ENCODE measurements at regions not wholly inside any gene's neighbourhood (a gene's known extent, or its start where the extent isn't known, plus 50 kb on each side); places are given as distances from the start of the nearest gene placed in this dataset.

- TF ChIP-seq, protein P1, sequence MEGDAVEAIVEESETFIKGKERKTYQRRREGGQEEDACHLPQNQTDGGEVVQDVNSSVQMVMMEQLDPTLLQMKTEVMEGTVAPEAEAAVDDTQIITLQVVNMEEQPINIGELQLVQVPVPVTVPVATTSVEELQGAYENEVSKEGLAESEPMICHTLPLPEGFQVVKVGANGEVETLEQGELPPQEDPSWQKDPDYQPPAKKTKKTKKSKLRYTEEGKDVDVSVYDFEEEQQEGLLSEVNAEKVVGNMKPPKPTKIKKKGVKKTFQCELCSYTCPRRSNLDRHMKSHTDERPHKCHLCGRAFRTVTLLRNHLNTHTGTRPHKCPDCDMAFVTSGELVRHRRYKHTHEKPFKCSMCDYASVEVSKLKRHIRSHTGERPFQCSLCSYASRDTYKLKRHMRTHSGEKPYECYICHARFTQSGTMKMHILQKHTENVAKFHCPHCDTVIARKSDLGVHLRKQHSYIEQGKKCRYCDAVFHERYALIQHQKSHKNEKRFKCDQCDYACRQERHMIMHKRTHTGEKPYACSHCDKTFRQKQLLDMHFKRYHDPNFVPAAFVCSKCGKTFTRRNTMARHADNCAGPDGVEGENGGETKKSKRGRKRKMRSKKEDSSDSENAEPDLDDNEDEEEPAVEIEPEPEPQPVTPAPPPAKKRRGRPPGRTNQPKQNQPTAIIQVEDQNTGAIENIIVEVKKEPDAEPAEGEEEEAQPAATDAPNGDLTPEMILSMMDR (IDR thresholded peaks at IDR 0.05; ENCODE audit: insufficient read depth, low read length): no peak
- H3K4me3 ChIP-seq (ENCODE audit: low read depth, low read length): no peak overlapping the region
- no peak for DNase-seq (ENCODE audit: low read depth)
These were observed 248.6 kb upstream of the EPHA5 start for GRCh38 chr4:65918872-65919271.

DNA sequence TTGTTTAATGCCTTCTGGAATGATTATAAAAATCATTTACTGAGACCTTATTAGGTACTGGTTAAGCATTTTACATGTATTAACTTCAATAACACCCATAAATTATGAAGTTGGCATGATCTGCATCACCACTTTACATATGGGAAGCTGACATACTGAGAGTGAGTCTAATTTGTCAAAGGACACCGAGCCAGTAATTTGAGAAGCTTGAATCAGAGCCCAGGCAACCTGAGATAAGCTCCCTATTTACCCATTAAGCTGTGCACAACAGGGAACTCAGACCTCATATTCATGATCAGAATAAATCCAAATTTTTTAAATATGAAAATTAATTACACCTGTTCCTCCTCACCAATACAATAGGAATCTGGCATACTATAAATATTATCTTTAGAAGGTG is 247.9 kb upstream of the EPHA5 start:
- TF ChIP-seq, protein P1 (IDR thresholded peaks at IDR 0.05; ENCODE audit: insufficient read depth, low read length): no peak
- no peak overlapping the region for H3K4me3 ChIP-seq (ENCODE audit: low read depth, low read length)
- peak; percentile 4 for DNase-seq (ENCODE audit: low read depth)

GRCh38 chr4:65917486-65917885 is 247.2 kb upstream of the EPHA5 start:
- peak; percentile 76 for DNase-seq (ENCODE audit: low read depth)
- H3K4me3 ChIP-seq (ENCODE audit: low read depth, low read length): no peak overlapping the region
- TF ChIP-seq, protein P1 (IDR thresholded peaks at IDR 0.05; ENCODE audit: insufficient read depth, low read length): no peak

DNA sequence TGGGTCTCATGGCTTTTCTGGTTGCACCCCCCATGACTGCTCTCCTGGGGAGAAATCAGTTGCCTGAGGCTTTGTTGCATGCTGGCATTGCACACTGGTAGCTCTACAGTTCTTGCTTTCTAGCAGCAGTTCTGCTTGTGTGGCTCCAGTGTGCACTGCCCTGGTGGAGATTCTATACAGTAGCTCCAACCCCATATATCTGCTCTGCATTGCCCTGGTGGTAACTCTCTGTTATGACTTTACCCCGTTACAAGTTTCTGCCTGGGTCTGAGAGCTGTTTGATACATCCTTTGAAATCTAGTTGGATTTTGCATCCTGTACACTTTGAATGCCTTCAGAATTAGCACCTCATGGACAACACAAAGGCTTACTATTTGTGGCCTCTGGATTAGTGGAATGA is 241.4 kb upstream of the EPHA5 start:
- H3K4me3 ChIP-seq (ENCODE audit: low read depth, low read length): no peak overlapping the region
- no peak for DNase-seq (ENCODE audit: low read depth)
- TF ChIP-seq, protein P1 (IDR thresholded peaks at IDR 0.05; ENCODE audit: insufficient read depth, low read length): no peak

- no peak overlapping the region for H3K4me3 ChIP-seq (ENCODE audit: low read depth, low read length)
- peak; percentile 41 for DNase-seq (ENCODE audit: low read depth)
- TF ChIP-seq, protein P1 (IDR thresholded peaks at IDR 0.05; ENCODE audit: insufficient read depth, low read length): no peak
These were observed 223.9 kb upstream of the EPHA5 start for GRCh38 chr4:65893957-65894755.

DNA sequence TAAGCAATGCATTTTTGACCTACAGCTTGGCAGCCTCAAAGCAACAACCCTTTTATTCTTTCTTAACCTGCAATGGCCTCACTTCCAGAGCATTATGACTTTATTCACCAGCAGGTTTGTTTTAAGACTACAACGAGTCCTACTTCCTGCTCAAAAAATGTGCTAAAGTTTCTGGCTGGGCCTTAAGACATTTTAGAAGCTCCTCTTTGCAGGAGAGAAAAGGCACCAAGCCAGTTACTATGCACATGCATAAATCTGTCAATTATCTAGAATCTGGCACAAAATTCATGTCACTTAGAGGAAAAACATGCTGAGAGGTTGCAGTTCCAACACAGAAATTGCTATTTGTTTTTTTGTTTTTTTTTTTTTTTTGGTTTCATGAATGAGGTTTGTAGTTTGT is 223.0 kb upstream of the EPHA5 start:
- H3K4me3 ChIP-seq (ENCODE audit: low read depth, low read length): no peak overlapping the region
- TF ChIP-seq, protein P1 (IDR thresholded peaks at IDR 0.05; ENCODE audit: insufficient read depth, low read length): no peak
- DNase-seq (ENCODE audit: low read depth): peak; percentile 8

DNA sequence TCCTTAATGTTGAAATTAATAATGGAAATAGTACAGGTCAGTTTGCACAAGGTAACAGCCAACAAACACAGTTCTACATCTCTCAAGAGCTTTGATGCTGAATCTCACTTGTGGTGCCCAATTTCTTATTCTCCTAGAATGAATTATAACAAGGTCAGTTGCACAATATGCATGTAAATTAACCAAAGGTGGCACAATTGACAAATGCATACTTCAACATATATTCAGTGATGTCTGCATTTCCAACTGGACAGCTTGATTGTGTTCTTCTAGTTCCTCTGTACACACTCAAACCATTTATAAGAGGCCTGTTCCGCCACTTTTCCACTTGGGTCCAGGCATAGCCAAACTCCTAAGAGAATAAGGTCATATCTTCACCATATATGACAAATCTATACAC is 210.3 kb upstream of the EPHA5 start:
- no peak overlapping the region for H3K4me3 ChIP-seq (ENCODE audit: low read depth, low read length)
- DNase-seq (ENCODE audit: low read depth): peak; percentile 8
- TF ChIP-seq, protein P1 (IDR thresholded peaks at IDR 0.05; ENCODE audit: insufficient read depth, low read length): no peak

Data from fibroblast of the aortic adventitia (primary cell).